ENCODE measurements at regions not wholly inside any gene's neighbourhood (a gene's known extent, or its start where the extent isn't known, plus 50 kb on each side); places are given as distances from the start of the nearest gene placed in this dataset.
A peak's percentile ranks its signal among the peaks of the same experiment; 100 is the strongest.

DNA sequence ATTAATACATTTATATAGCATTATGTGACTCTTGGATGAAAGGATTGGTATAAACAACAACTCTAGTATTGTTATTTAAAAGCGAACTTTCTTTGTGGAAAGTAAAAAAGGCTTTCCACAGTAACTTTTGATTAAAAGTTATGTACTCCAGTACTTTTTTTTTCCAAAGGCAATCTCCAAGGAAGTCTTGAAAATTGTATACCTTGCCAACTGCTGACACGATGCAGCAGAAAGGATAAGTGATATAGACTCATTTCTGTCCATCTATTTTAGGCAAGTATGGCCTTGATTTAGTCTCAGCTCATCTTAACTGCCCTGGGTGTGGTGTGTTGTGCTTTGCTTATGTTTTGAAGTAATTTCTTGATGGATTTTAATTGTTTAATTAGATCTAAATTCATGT, 79.7 kb downstream of the OTOL1 start:
- H3K9ac ChIP-seq (ENCODE audit: low read length): no peak overlapping the region
- no peaks in the 10 kb centered on the region for H3K27me3 ChIP-seq (ENCODE audit: low read depth, low read length)
- no peaks in the 10 kb centered on the region for H4K20me1 ChIP-seq (ENCODE audit: insufficient read depth, low read length)
- no peak overlapping the region for H3K27ac ChIP-seq (ENCODE audit: low read length)
- H3K4me3 ChIP-seq (ENCODE audit: low read length): no peak overlapping the region
- no peaks in the 10 kb centered on the region for H3K9me3 ChIP-seq (ENCODE audit: insufficient read depth, low read length)
- peak overlapping the region; percentile 50; the same call in 1 of the 2 replicates for H3K4me2 ChIP-seq (ENCODE audit: low read length)
- no peak for TF ChIP-seq EZH2phosphoT487 (IDR thresholded peaks at IDR 0.05; ENCODE audit: low read depth)
- TF ChIP-seq, protein P1, sequence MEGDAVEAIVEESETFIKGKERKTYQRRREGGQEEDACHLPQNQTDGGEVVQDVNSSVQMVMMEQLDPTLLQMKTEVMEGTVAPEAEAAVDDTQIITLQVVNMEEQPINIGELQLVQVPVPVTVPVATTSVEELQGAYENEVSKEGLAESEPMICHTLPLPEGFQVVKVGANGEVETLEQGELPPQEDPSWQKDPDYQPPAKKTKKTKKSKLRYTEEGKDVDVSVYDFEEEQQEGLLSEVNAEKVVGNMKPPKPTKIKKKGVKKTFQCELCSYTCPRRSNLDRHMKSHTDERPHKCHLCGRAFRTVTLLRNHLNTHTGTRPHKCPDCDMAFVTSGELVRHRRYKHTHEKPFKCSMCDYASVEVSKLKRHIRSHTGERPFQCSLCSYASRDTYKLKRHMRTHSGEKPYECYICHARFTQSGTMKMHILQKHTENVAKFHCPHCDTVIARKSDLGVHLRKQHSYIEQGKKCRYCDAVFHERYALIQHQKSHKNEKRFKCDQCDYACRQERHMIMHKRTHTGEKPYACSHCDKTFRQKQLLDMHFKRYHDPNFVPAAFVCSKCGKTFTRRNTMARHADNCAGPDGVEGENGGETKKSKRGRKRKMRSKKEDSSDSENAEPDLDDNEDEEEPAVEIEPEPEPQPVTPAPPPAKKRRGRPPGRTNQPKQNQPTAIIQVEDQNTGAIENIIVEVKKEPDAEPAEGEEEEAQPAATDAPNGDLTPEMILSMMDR (IDR thresholded peaks at IDR 0.05; ENCODE audit: low read depth, low read length): no peak
- no peaks in the 10 kb centered on the region for H3K36me3 ChIP-seq (replicated peaks; ENCODE audit: low read depth, low read length)
- no peaks in the 10 kb centered on the region for H3K79me2 ChIP-seq (ENCODE audit: low read length)
- H3K4me1 ChIP-seq (ENCODE audit: low read length): peaks cover 14% of the 10 kb centered on the region
- no peak overlapping the region for H2AFZ ChIP-seq (ENCODE audit: low read depth, low read length)

DNA sequence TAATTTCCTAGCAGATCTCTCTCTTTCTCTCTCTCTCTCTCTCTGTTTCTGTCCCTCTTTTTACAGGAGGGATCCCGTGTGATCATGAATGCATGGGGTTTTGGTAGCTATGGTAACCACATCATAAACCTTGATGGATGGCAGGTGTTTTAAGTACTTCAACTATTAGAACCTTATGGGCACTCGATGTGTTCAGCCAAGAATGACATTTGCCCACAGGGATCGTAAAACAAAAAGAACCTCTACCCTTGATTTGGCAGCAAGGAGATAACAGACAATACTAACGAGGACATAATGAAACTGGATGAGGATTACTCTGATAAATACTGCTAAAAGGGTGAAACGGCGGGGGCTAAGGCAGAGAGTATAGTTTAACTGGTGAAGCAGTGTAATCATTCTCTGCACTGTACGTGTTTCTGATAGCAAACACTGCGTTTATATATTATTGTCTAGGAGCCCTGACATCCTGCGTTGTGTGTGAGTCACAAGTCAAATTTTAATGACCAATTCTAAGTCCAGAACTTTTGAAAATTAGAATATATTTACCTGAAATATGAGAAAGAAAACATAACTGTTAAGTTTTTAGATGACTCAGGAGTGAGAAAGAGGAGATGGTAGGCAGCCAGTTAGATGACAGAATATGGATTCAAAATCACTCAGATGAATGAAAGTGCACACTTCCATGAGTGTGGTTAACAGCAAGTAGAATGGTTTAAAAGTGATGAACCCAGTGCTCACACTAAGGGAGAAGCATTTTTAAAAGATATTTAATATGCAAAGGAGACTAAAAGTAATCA, 80.3 kb downstream of the OTOL1 start:
- no peak overlapping the region for H3K9ac ChIP-seq (ENCODE audit: low read length)
- no peak overlapping the region for H3K27ac ChIP-seq (ENCODE audit: low read length)
- H3K27me3 ChIP-seq (ENCODE audit: low read depth, low read length): no peaks in the 10 kb centered on the region
- H3K4me2 ChIP-seq (ENCODE audit: low read length): peak overlapping the region; percentile 50
- H3K4me3 ChIP-seq (ENCODE audit: low read length): peak overlapping the region; percentile 35
- H3K36me3 ChIP-seq (replicated peaks; ENCODE audit: low read depth, low read length): no peaks in the 10 kb centered on the region
- TF ChIP-seq EZH2phosphoT487 (IDR thresholded peaks at IDR 0.05; ENCODE audit: low read depth): no peak
- TF ChIP-seq, protein P1 (IDR thresholded peaks at IDR 0.05; ENCODE audit: low read depth, low read length): no peak
- H3K79me2 ChIP-seq (ENCODE audit: low read length): no peaks in the 10 kb centered on the region
- H3K4me1 ChIP-seq (ENCODE audit: low read length): peaks cover 14% of the 10 kb centered on the region
- peak overlapping the region; percentile 23; the same call in 1 of the 2 replicates for H2AFZ ChIP-seq (ENCODE audit: low read depth, low read length)
- H4K20me1 ChIP-seq (ENCODE audit: insufficient read depth, low read length): no peaks in the 10 kb centered on the region
- H3K9me3 ChIP-seq (ENCODE audit: insufficient read depth, low read length): no peaks in the 10 kb centered on the region

DNA sequence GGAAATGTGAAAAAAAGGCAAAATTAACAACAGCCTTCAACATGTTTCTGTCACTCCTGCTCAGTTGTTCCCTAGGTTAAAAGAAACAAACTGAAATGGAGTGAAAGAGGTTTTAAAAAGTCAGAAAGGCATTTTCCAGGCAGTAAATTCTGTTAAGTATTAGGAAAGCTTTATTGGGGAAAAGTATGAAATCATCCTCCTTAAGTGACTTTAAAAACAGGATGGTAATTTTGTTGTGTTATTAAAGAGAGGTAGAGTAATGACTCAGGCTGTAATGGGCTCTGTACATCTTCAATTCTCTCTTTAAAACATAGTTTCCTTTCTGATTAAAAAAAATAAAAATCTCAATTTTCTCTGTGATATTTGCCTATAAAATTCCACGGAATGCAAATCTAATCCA, 81.1 kb downstream of the OTOL1 start:
- Histone ChIP-seq H3K27ac (ENCODE audit: low read length) (no peak overlapping the region), H3K4me2 (ENCODE audit: low read length) (peak overlapping the region; percentile 50; the same call in 1 of the 2 replicates), H3K9ac (ENCODE audit: low read length) (no peak overlapping the region), H3K9me3 (ENCODE audit: insufficient read depth, low read length) (no peaks in the 10 kb centered on the region), H3K27me3 (ENCODE audit: low read depth, low read length) (no peaks in the 10 kb centered on the region), H3K4me3 (ENCODE audit: low read length) (no peak overlapping the region), H4K20me1 (ENCODE audit: insufficient read depth, low read length) (no peaks in the 10 kb centered on the region), H2AFZ (ENCODE audit: low read depth, low read length) (no peak overlapping the region), H3K79me2 (ENCODE audit: low read length) (no peaks in the 10 kb centered on the region), H3K4me1 (ENCODE audit: low read length) (peaks cover 14% of the 10 kb centered on the region), H3K36me3 (replicated peaks; ENCODE audit: low read depth, low read length) (no peaks in the 10 kb centered on the region)
- TF ChIP-seq, protein P1 (IDR thresholded peaks at IDR 0.05; ENCODE audit: low read depth, low read length): no peak
- no peak for TF ChIP-seq EZH2phosphoT487 (IDR thresholded peaks at IDR 0.05; ENCODE audit: low read depth)

DNA sequence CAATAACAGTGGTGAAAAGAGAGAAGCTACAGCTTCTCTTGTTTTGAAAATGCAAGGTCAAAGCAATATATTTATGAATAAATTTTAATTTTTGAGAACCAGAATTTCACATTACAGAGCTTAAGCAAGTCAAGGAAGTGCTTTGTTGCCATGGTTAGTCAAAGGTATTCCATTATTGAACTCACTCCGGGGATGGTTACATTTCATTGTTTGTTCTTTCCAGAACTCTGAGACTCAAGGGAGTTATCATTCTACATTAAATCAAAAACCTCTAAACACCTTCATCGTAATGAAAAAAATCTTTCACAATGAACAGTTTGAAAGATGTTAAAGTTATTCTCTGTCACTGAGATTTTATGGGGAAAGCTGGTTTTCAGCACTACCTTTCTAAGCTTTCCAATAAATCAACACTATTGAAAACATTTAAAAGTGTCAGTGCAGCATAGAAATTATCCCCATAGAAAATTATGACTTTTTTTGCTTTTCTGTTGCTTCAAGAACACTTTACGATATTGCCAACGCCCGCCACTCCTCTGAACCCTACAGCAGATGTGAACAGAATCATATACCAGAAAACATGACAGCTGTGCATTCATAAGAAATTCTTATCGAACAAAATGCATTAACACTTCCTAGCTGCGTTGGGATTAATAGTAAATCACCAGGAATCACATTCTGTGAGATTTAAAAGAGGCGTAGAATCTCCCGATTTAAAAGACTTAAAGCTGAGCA, 83.0 kb downstream of the OTOL1 start:
- Histone ChIP-seq H3K4me1 (ENCODE audit: low read length) (peaks cover 14% of the 10 kb centered on the region), H2AFZ (ENCODE audit: low read depth, low read length) (no peak overlapping the region), H3K9ac (ENCODE audit: low read length) (no peak overlapping the region), H3K4me2 (ENCODE audit: low read length) (no peak overlapping the region), H3K36me3 (replicated peaks; ENCODE audit: low read depth, low read length) (no peaks in the 10 kb centered on the region), H3K27me3 (ENCODE audit: low read depth, low read length) (no peaks in the 10 kb centered on the region), H3K79me2 (ENCODE audit: low read length) (no peaks in the 10 kb centered on the region), H3K4me3 (ENCODE audit: low read length) (no peak overlapping the region), H3K27ac (ENCODE audit: low read length) (no peak overlapping the region), H3K9me3 (ENCODE audit: insufficient read depth, low read length) (no peaks in the 10 kb centered on the region), H4K20me1 (ENCODE audit: insufficient read depth, low read length) (no peaks in the 10 kb centered on the region)
- no peak for TF ChIP-seq EZH2phosphoT487 (IDR thresholded peaks at IDR 0.05; ENCODE audit: low read depth)
- TF ChIP-seq, protein P1 (IDR thresholded peaks at IDR 0.05; ENCODE audit: low read depth, low read length): no peak

Measured in OCI-LY3 (cell line).